PFSK-1 (cell line): ENCODE measurements at regions not wholly inside any gene's neighbourhood (a gene's known extent, or its start where the extent isn't known, plus 50 kb on each side); places are given as distances from the start of the nearest gene placed in this dataset.

Experiments used
- FOXP2 ChIP-seq: optimal IDR thresholded peaks from 2 replicates; pipeline ENCODE3; 2011; ENCODE audit warnings: borderline replicate concordance, control low read depth, inconsistent platforms; ENCODE audit not compliant: insufficient read depth; ENCODE audit errors: extremely low read length, extremely low read depth
- POLR2AphosphoS5 ChIP-seq: IDR thresholded peaks from 2 replicates; pipeline ENCODE4 v1.6.1; 2012; ENCODE audit warnings: low read depth, mild to moderate bottlenecking, control low read depth, low read length, moderate library complexity
- SIN3A ChIP-seq: IDR thresholded peaks from 2 replicates; pipeline ENCODE4 v1.6.1; 2012; ENCODE audit warnings: mild to moderate bottlenecking, low read length, moderate library complexity, borderline replicate concordance; ENCODE audit not compliant: insufficient read depth
- TAF1 ChIP-seq: IDR thresholded peaks from 2 replicates; pipeline ENCODE4 v1.6.1; 2012; ENCODE audit warnings: low read length, control low read depth, borderline replicate concordance; ENCODE audit not compliant: insufficient read depth
- TF ChIP-seq, protein P1 (sequence below), 2 experiments: IDR thresholded peaks; 2 replicates each; pipeline versions ENCODE4 v1.6.1 to v1.8.0; 2011 to 2012; ENCODE audit warnings: low read depth in 2 of 2, low read length in 2 of 2, control low read depth in 1 of 2, inconsistent platforms in 1 of 2, mild to moderate bottlenecking in 1 of 2, moderate library complexity in 1 of 2; ENCODE audit not compliant: insufficient read depth in 1 of 2

- TF ChIP-seq TAF1 = no peak
- no peak for TF ChIP-seq POLR2AphosphoS5
- no peak for TF ChIP-seq FOXP2
- TF ChIP-seq, protein P1, sequence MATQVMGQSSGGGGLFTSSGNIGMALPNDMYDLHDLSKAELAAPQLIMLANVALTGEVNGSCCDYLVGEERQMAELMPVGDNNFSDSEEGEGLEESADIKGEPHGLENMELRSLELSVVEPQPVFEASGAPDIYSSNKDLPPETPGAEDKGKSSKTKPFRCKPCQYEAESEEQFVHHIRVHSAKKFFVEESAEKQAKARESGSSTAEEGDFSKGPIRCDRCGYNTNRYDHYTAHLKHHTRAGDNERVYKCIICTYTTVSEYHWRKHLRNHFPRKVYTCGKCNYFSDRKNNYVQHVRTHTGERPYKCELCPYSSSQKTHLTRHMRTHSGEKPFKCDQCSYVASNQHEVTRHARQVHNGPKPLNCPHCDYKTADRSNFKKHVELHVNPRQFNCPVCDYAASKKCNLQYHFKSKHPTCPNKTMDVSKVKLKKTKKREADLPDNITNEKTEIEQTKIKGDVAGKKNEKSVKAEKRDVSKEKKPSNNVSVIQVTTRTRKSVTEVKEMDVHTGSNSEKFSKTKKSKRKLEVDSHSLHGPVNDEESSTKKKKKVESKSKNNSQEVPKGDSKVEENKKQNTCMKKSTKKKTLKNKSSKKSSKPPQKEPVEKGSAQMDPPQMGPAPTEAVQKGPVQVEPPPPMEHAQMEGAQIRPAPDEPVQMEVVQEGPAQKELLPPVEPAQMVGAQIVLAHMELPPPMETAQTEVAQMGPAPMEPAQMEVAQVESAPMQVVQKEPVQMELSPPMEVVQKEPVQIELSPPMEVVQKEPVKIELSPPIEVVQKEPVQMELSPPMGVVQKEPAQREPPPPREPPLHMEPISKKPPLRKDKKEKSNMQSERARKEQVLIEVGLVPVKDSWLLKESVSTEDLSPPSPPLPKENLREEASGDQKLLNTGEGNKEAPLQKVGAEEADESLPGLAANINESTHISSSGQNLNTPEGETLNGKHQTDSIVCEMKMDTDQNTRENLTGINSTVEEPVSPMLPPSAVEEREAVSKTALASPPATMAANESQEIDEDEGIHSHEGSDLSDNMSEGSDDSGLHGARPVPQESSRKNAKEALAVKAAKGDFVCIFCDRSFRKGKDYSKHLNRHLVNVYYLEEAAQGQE (IDR thresholded peaks at IDR 0.05; ENCODE audit: insufficient read depth in 1 of 2, low read depth in 2 of 2, low read length in 2 of 2) = no peak
- TF ChIP-seq SIN3A = no peak
Measured at GRCh38 chr5:2598503-2598902, 153.0 kb downstream of the IRX2 start.

GRCh38 chr5:2594701-2595100, 156.8 kb downstream of the IRX2 start:
- no peak for TF ChIP-seq FOXP2
- no peak for TF ChIP-seq SIN3A
- TF ChIP-seq, protein P1 (IDR thresholded peaks at IDR 0.05; ENCODE audit: insufficient read depth in 1 of 2, low read depth in 2 of 2, low read length in 2 of 2) = no peak
- no peak for TF ChIP-seq POLR2AphosphoS5
- no peak for TF ChIP-seq TAF1

DNA sequence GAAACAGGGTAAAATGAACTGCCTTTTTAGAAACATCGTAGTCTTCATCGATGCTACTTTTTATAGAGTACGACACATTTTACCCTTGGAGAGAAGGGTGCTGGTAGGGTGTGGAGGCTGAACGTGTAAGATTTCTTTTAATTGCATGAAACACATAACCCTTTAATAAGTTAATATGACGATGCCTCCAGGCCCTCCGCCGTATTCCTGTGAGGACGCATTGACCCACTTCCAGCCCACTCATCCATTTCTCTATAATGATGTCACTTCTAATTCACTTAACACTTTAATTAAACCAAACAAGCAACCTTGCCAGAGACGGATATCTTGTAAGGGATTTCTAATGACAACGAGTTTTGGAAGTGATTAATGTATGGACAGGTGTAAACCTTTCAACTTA, 158.7 kb downstream of the IRX2 start:
- TF ChIP-seq, protein P1 (IDR thresholded peaks at IDR 0.05; ENCODE audit: insufficient read depth in 1 of 2, low read depth in 2 of 2, low read length in 2 of 2) = no peak
- TF ChIP-seq POLR2AphosphoS5 (no peak), TAF1 (no peak), SIN3A (no peak), FOXP2 (no peak)

- TF ChIP-seq TAF1 (no peak), POLR2AphosphoS5 (no peak), SIN3A (no peak), FOXP2 (no peak)
- TF ChIP-seq, protein P1 (IDR thresholded peaks at IDR 0.05; ENCODE audit: insufficient read depth in 1 of 2, low read depth in 2 of 2, low read length in 2 of 2) = no peak
Measured at GRCh38 chr5:2591777-2592453, 159.6 kb downstream of the IRX2 start.
